H1 (cell line): ENCODE measurements at regions not wholly inside any gene's neighbourhood (a gene's known extent, or its start where the extent isn't known, plus 50 kb on each side); places are given as distances from the start of the nearest gene placed in this dataset.

ENCODE experiments used
- CTCF ChIA-PET: fragments of 300-600 bp; sonication (Branson Sonifier 250); formaldehyde crosslinking; loops from one replicate; lab custom pipeline; 2021; ENCODE audit not compliant: partially characterized antibody; lab: Charles Lee
- POLR2A ChIA-PET: fragments of 300-600 bp; sonication (Branson Sonifier 250); formaldehyde crosslinking; loops from one replicate; lab custom pipeline; 2021; ENCODE audit warnings: inconsistent platforms; ENCODE audit not compliant: partially characterized antibody; lab: Charles Lee
- DNase-seq, 2 experiments: peaks; one replicate each; pipeline versions ENCODE4 v3.0.0 to v3.0.0-alpha.2; 2010 to 2022; ENCODE audit warnings: low spot score in 2 of 2, low read depth in 1 of 2, mixed read lengths in 1 of 2
- FAIRE-seq: peaks from 2 replicates; lab custom pipeline; 2011; peaks lifted over from hg19 to GRCh38; lab: Jason Lieb, UNC
- H2AFZ ChIP-seq: 2 replicates; pipeline ENCODE4 v1.8.1; 2012; ENCODE audit warnings: low read length, inconsistent platforms
- H2AK5ac ChIP-seq: 2 replicates; pipeline ENCODE4 v1.6.1; 2013; ENCODE audit warnings: low read depth, low read length
- H2BK120ac ChIP-seq: replicated peaks from 2 replicates; pipeline ENCODE3; 2013; ENCODE audit warnings: low read depth, low read length, inconsistent platforms
- H2BK12ac ChIP-seq: 2 replicates; pipeline ENCODE4 v1.6.1; 2013; ENCODE audit warnings: low read depth, low read length
- H2BK15ac ChIP-seq: 2 replicates; pipeline ENCODE4 v1.6.1; 2013; ENCODE audit warnings: low read length
- H2BK20ac ChIP-seq: 2 replicates; pipeline ENCODE4 v1.6.1; 2013; ENCODE audit warnings: low read length
- H2BK5ac ChIP-seq: 2 replicates; pipeline ENCODE4 v1.6.1; 2013; ENCODE audit warnings: low read depth, low read length
- H3K14ac ChIP-seq: 2 replicates; pipeline ENCODE4 v1.6.1; 2013; ENCODE audit warnings: inconsistent platforms; ENCODE audit not compliant: insufficient read length
- H3K18ac ChIP-seq: 2 replicates; pipeline ENCODE4 v1.6.1; 2013; ENCODE audit warnings: low read length; ENCODE audit errors: extremely low read depth
- H3K23ac ChIP-seq: 2 replicates; pipeline ENCODE4 v1.6.1; 2013; ENCODE audit warnings: inconsistent platforms; ENCODE audit not compliant: insufficient read length
- H3K23me2 ChIP-seq: 2 replicates; pipeline ENCODE4 v1.6.1; 2013; ENCODE audit warnings: low read depth, low read length
- H3K27ac ChIP-seq: 2 replicates; pipeline ENCODE4 v1.6.1; 2011; ENCODE audit warnings: low read depth, low read length, inconsistent platforms
- H3K27me3 ChIP-seq, 4 experiments: replicated peaks in 1 of 4; 1 replicate in 1 of 4; 2 replicates in 3 of 4; pipeline versions ENCODE4 v1.6.1 to v1.8.1; 2011 to 2013; ENCODE audit warnings: low read length in 3 of 4, mild to moderate bottlenecking in 3 of 4, inconsistent platforms in 2 of 4, mixed read lengths in 2 of 4, moderate library complexity in 1 of 4; ENCODE audit not compliant: control insufficient read depth in 3 of 4, insufficient read depth in 3 of 4; ENCODE audit errors: extremely low read depth in 1 of 4
- H3K36me3 ChIP-seq, 4 experiments: 2 replicates each; pipeline versions ENCODE4 v1.6.1 to v1.8.1; 2011 to 2013; ENCODE audit warnings: mild to moderate bottlenecking in 4 of 4, low read length in 3 of 4, moderate library complexity in 2 of 4, control low read depth in 1 of 4, inconsistent platforms in 1 of 4; ENCODE audit not compliant: insufficient read depth in 4 of 4, control insufficient read depth in 2 of 4
- H3K4ac ChIP-seq: replicated peaks from 2 replicates; pipeline ENCODE3; 2013; ENCODE audit warnings: low read length, low read depth, mixed read lengths, inconsistent platforms; ENCODE audit not compliant: insufficient read length
- H3K4me1 ChIP-seq, 4 experiments: replicated peaks in 1 of 4; 1 replicate in 1 of 4; 2 replicates in 3 of 4; pipeline versions ENCODE4 v1.6.1 to v1.8.1; 2011 to 2013; ENCODE audit warnings: low read length in 3 of 4, inconsistent platforms in 2 of 4, mixed read lengths in 1 of 4; ENCODE audit not compliant: insufficient read depth in 4 of 4, control insufficient read depth in 3 of 4
- H3K4me2 ChIP-seq, 2 experiments: 2 replicates each; pipeline versions ENCODE4 v1.6.1 to v1.8.1; 2011 to 2013; ENCODE audit warnings: low read depth in 2 of 2, low read length in 2 of 2, control low read depth in 1 of 2, inconsistent platforms in 1 of 2, mild to moderate bottlenecking in 1 of 2; ENCODE audit not compliant: insufficient read depth in 1 of 2
- H3K4me3 ChIP-seq, 4 experiments: fragments of 200-600, 300-600 bp in 1 of 4; sonication (generic), shearing (Covaris generic), sonication (Bioruptor Twin) in 1 of 4; 2 replicates each; pipeline versions ENCODE4 v1.5.1 to v1.8.1; 2011 to 2016; ENCODE audit warnings: low read length in 4 of 4, low read depth in 3 of 4, control low read depth in 2 of 4, inconsistent platforms in 2 of 4, mild to moderate bottlenecking in 2 of 4, mixed read lengths in 1 of 4, moderate library complexity in 1 of 4; ENCODE audit not compliant: insufficient read depth in 2 of 4; ENCODE audit errors: extremely low read depth in 1 of 4
- H3K56ac ChIP-seq: replicated peaks from 2 replicates; pipeline ENCODE3; 2013; ENCODE audit warnings: low read depth, mild to moderate bottlenecking, mixed read lengths, low read length, inconsistent platforms; ENCODE audit not compliant: insufficient read length
- H3K79me1 ChIP-seq: 2 replicates; pipeline ENCODE4 v1.6.1; 2013; ENCODE audit warnings: low read depth, low read length, control low read depth
- H3K79me2 ChIP-seq, 2 experiments: 2 replicates each; pipeline versions ENCODE4 v1.6.1 to v1.8.1; 2012 to 2013; ENCODE audit warnings: low read length in 2 of 2, mild to moderate bottlenecking in 2 of 2, inconsistent platforms in 1 of 2; ENCODE audit not compliant: insufficient read depth in 2 of 2, control insufficient read depth in 1 of 2
- H3K9ac ChIP-seq, 4 experiments: replicated peaks in 1 of 4; 1 replicate in 1 of 4; 2 replicates in 3 of 4; pipeline versions ENCODE4 v1.6.1 to v1.8.1; 2011 to 2013; ENCODE audit warnings: low read depth in 3 of 4, low read length in 3 of 4, control low read depth in 2 of 4, mild to moderate bottlenecking in 2 of 4, moderate library complexity in 2 of 4, inconsistent platforms in 1 of 4; ENCODE audit errors: extremely low read depth in 1 of 4
- H3K9me3 ChIP-seq, 2 experiments: 2 replicates each; pipeline versions ENCODE4 v1.6.1 to v1.8.1; 2012 to 2013; ENCODE audit warnings: mild to moderate bottlenecking in 2 of 2, moderate library complexity in 2 of 2, control low read depth in 1 of 2, inconsistent platforms in 1 of 2, low read depth in 1 of 2, low read length in 1 of 2, mixed read lengths in 1 of 2; ENCODE audit not compliant: insufficient read depth in 2 of 2
- H4K20me1 ChIP-seq, 2 experiments: replicated peaks in 1 of 2; 2 replicates each; pipeline versions ENCODE3 to v1.8.1; 2011 to 2013; ENCODE audit warnings: inconsistent platforms in 2 of 2, low read length in 2 of 2, mild to moderate bottlenecking in 1 of 2; ENCODE audit not compliant: insufficient read depth in 2 of 2, control insufficient read depth in 1 of 2
- H4K5ac ChIP-seq: 2 replicates; pipeline ENCODE4 v1.6.1; 2013; ENCODE audit warnings: low read length, low read depth, mixed read lengths, inconsistent platforms; ENCODE audit not compliant: insufficient read length
- H4K8ac ChIP-seq: 2 replicates; pipeline ENCODE4 v1.8.0; 2013; ENCODE audit warnings: mild to moderate bottlenecking, moderate library complexity, low read length, inconsistent platforms; ENCODE audit not compliant: insufficient read depth; ENCODE audit errors: extremely low read depth
- H4K91ac ChIP-seq: replicated peaks from 2 replicates; pipeline ENCODE3; 2013; ENCODE audit warnings: low read length, mixed read lengths, inconsistent platforms; ENCODE audit not compliant: insufficient read length
- EGR1 ChIP-seq: IDR thresholded peaks from 2 replicates; pipeline ENCODE4 v1.6.1; 2011; ENCODE audit warnings: low read depth, low read length, borderline replicate concordance
- FOSL1 ChIP-seq: IDR thresholded peaks from 2 replicates; pipeline ENCODE4 v1.6.1; 2011; ENCODE audit warnings: mild to moderate bottlenecking, low read depth, low read length, moderate library complexity; ENCODE audit not compliant: insufficient read depth
- JUN ChIP-seq: IDR thresholded peaks from 2 replicates; pipeline ENCODE4 v1.6.1; 2011; ENCODE audit warnings: low read depth, mild to moderate bottlenecking, improper control_type of control experiment, low read length
- KDM4A ChIP-seq: IDR thresholded peaks from one replicate; pipeline ENCODE4 v1.7.1; 2012; ENCODE audit warnings: low read depth, mild to moderate bottlenecking, moderate library complexity, low read length, inconsistent platforms; ENCODE audit not compliant: severe bottlenecking
- KDM5A ChIP-seq: fragments of 200-600 bp; IDR thresholded peaks from 2 replicates; pipeline ENCODE4 v1.7.1; 2012; ENCODE audit warnings: mild to moderate bottlenecking, low read length, inconsistent platforms, mixed read lengths
- NANOG ChIP-seq: IDR thresholded peaks from 2 replicates; pipeline ENCODE4 v1.6.1; 2011; ENCODE audit warnings: low read length, low read depth, mild to moderate bottlenecking, inconsistent platforms; ENCODE audit not compliant: insufficient read depth, poor library complexity, severe bottlenecking
- SIX5 ChIP-seq: IDR thresholded peaks from 2 replicates; pipeline ENCODE4 v1.6.1; 2011; ENCODE audit warnings: mild to moderate bottlenecking, low read depth, low read length
- SP1 ChIP-seq: IDR thresholded peaks from 2 replicates; pipeline ENCODE4 v1.6.1; 2011; ENCODE audit warnings: low read depth, low read length
- SP2 ChIP-seq: IDR thresholded peaks from 2 replicates; pipeline ENCODE4 v1.6.1; 2012; ENCODE audit warnings: mild to moderate bottlenecking, low read length, inconsistent platforms
- SUZ12 ChIP-seq: fragments of 200-600 bp; sonication (generic); IDR thresholded peaks from 2 replicates; pipeline ENCODE4 v1.6.1; 2012; ENCODE audit warnings: mild to moderate bottlenecking, inconsistent platforms, low read length, moderate library complexity, mixed read lengths
- TEAD4 ChIP-seq: IDR thresholded peaks from 2 replicates; pipeline ENCODE4 v1.6.1; 2012; ENCODE audit warnings: low read depth, low read length, inconsistent platforms, mixed read lengths
- YY1 ChIP-seq: IDR thresholded peaks from 2 replicates; pipeline ENCODE4 v1.6.1; 2011; ENCODE audit warnings: low read depth, mild to moderate bottlenecking, low read length
- WGBS, 2 experiments: shearing (Covaris generic) in 1 of 2; methylation state at CpG; one replicate each; pipeline versions ENCODE4 v1.1.6 to v1.1.7; 2013 to 2015; ENCODE audit warnings: low lambda C conversion rate in 2 of 2, mixed read lengths in 2 of 2, inconsistent platforms in 1 of 2, low coverage in 1 of 2, missing lambda C conversion rate in 1 of 2; ENCODE audit not compliant: insufficient replicate concordance in 2 of 2, insufficient coverage in 1 of 2, insufficient read length in 1 of 2; ENCODE audit errors: extremely low coverage in 1 of 2, missing lambda C conversion rate in 1 of 2; 5-methylcytosine and 5-hydroxymethylcytosine counted together

DNA sequence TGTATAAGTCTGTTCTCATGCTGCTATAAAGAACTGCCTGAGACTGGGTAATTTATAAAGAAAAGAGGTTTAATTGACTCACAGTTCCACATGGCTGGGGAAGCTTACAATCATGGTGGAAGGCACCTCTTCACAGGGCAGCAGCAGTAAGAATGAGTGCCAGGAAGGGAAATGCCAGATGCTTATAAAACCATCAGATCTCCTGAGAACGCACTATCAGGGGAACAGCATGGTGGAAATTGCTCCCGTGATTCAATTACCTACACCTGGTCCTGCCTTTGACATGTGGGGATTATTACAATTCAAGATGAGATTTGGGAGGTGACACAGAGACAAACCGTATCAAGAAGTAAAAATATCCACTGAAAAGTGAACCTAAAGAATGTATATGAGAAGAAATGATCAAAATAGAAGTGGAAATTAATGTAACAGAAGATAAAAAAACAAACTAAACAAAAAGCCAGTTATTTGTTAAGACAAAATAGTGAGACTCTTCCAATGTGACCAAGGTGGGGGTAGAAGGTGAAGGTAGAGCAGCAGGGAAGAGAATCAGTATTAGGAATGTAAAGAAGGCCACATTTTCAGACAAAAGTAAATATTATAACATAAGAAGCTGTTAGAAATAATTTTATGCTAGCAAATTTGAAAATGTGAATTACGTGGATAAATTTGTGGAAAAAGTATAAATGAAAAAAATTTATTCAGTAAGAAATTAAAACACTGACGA is 372.9 kb downstream of the NKX6-1 start:
- H3K9ac ChIP-seq: no peak overlapping the region
- no peak overlapping the region for H2BK20ac ChIP-seq
- peak overlapping the region; percentile 41 for H3K4me2 ChIP-seq
- H2BK15ac ChIP-seq: no peak overlapping the region
- DNase-seq: no peak
- no peaks in the 10 kb centered on the region for H3K79me2 ChIP-seq
- ChIA-PET CTCF (no interaction called here), POLR2A (no interaction called here)
- H2AFZ ChIP-seq: peak overlapping the region; percentile 85; the same call in 1 of the 2 replicates
- H3K9me3 ChIP-seq: no peaks in the 10 kb centered on the region
- H3K36me3 ChIP-seq: no peaks in the 10 kb centered on the region
- no peaks in the 10 kb centered on the region for H3K27me3 ChIP-seq
- no peak overlapping the region for H3K23ac ChIP-seq
- no peak overlapping the region for H4K8ac ChIP-seq
- TF ChIP-seq FOSL1: no peak
- TF ChIP-seq NANOG: no peak
- no peak for TF ChIP-seq KDM5A
- TF ChIP-seq KDM4A: no peak
- no peak for TF ChIP-seq TEAD4
- TF ChIP-seq EGR1: no peak
- no peak for TF ChIP-seq SP2
- no peak for TF ChIP-seq SP1
- no peak for TF ChIP-seq SIX5
- TF ChIP-seq SUZ12: no peak
- TF ChIP-seq YY1: no peak
- no peak for TF ChIP-seq JUN
- no peak overlapping the region; the same call in 1 of the 2 replicates for H3K18ac ChIP-seq
- no peak overlapping the region for H2BK5ac ChIP-seq
- H3K14ac ChIP-seq: no peak overlapping the region
- no peaks in the 10 kb centered on the region for H4K20me1 ChIP-seq
- peaks cover 0 to 3% (median 0%) of the 10 kb centered on the region in 4 experiments; a peak in 1 of 7 replicates for H3K4me1 ChIP-seq
- no peak overlapping the region for H4K91ac ChIP-seq
- WGBS, 2 experiments: 63 to 90% methylated on average over 2 to 5 of the region's 5 CpGs
- no peak overlapping the region for H4K5ac ChIP-seq
- H3K56ac ChIP-seq: no peak overlapping the region
- no peak overlapping the region for H3K27ac ChIP-seq
- no peak overlapping the region for H3K4ac ChIP-seq
- H2BK120ac ChIP-seq: no peak overlapping the region
- no peaks in the 10 kb centered on the region for H3K79me1 ChIP-seq
- no peak for FAIRE-seq
- peak overlapping the region; percentile 87; the same call in 1 of the 2 replicates for H2BK12ac ChIP-seq
- peak overlapping the region; percentile 22 to 50 (median 29); a peak in 3 of 8 replicates for H3K4me3 ChIP-seq
- H3K23me2 ChIP-seq: no peaks in the 10 kb centered on the region
- H2AK5ac ChIP-seq: no peak overlapping the region
